ENCODE measurements at regions not wholly inside any gene's neighbourhood (a gene's known extent, or its start where the extent isn't known, plus 50 kb on each side); places are given as distances from the start of the nearest gene placed in this dataset.

GRCh38 chr2:236870370-236870769, 215.3 kb upstream of the COPS8 start:
- H3K27me3 ChIP-seq (ENCODE audit: control insufficient read depth in 1 of 2, insufficient read depth in 2 of 2, low read length in 2 of 2): no peaks in the 10 kb centered on the region
- H3K4me1 ChIP-seq (ENCODE audit: insufficient read depth, low read length): no peaks in the 10 kb centered on the region
- BruUV-seq (replicated peaks): no TSS peak
- H3K4me3 ChIP-seq (replicated peaks in 1 of 3; ENCODE audit: insufficient read depth in 1 of 3, low read depth in 2 of 3, low read length in 3 of 3): no peak overlapping the region
- H3K9ac ChIP-seq (ENCODE audit: insufficient read depth, low read depth, low read length): no peak overlapping the region
- ChIA-PET CTCF (ENCODE audit: low intra/inter-chr PET ratio, low total read pairs) (no interaction called here), POLR2A (no interaction called here)
- WGBS (ENCODE audit: low lambda C conversion rate): 25% methylated on average over 4 of the region's 4 CpGs
- no peaks in the 10 kb centered on the region for H4K20me1 ChIP-seq (ENCODE audit: insufficient read depth, low read length)
- H3K79me2 ChIP-seq (ENCODE audit: insufficient read depth, low read length): no peaks in the 10 kb centered on the region
- H3K36me3 ChIP-seq (replicated peaks in 1 of 2; ENCODE audit: control insufficient read depth in 1 of 2, insufficient read depth in 2 of 2, low read length in 2 of 2): no peaks in the 10 kb centered on the region
- H2AFZ ChIP-seq (ENCODE audit: low read length): no peak overlapping the region
- intact Hi-C loops (cut with micrococcal nuclease; ENCODE audit: unreplicated experiment) (no loop called here), in situ Hi-C loops (cut with HindIII; ENCODE audit: extremely low pct_ligation_motif_present, low pct_unique_long_range_greater_than_20kb) (no loop called here)
- no peak for FAIRE-seq
- TF ChIP-seq CHCHD3 (CRISPR knock-in tag; IDR thresholded peaks at IDR 0.05) (no peak), ARID3A (IDR thresholded peaks at IDR 0.05; ENCODE audit: low read depth, low read length) (no peak), ZNF562 (CRISPR knock-in tag; IDR thresholded peaks at IDR 0.05; ENCODE audit: borderline replicate concordance) (no peak), PAX8 (CRISPR knock-in tag; IDR thresholded peaks at IDR 0.05; ENCODE audit: borderline replicate concordance) (no peak), ATRX (CRISPR knock-in tag; IDR thresholded peaks at IDR 0.05; ENCODE audit: borderline replicate concordance) (no peak), ZNF775 (CRISPR knock-in tag; IDR thresholded peaks at IDR 0.05; ENCODE audit: borderline replicate concordance) (no peak), NR0B2 (CRISPR knock-in tag; IDR thresholded peaks at IDR 0.05) (no peak), JUND (CRISPR knock-in tag; IDR thresholded peaks at IDR 0.05) (no peak), ZBTB37 (CRISPR knock-in tag; IDR thresholded peaks at IDR 0.05) (no peak)
- no peak overlapping the region for H3K27ac ChIP-seq (ENCODE audit: extremely low read length, insufficient read depth, low read length)
- ATAC-seq: no peak
- DNase-seq (ENCODE audit: low spot score): no peak
- H3K9me3 ChIP-seq (ENCODE audit: low read length): no peaks in the 10 kb centered on the region
- H3K4me2 ChIP-seq (ENCODE audit: low read depth, low read length): no peak overlapping the region

Measured in HepG2 (cell line).